ENCODE measurements at regions not wholly inside any gene's neighbourhood (a gene's known extent, or its start where the extent isn't known, plus 50 kb on each side); places are given as distances from the start of the nearest gene placed in this dataset.

- TF ChIP-seq, protein P1, sequence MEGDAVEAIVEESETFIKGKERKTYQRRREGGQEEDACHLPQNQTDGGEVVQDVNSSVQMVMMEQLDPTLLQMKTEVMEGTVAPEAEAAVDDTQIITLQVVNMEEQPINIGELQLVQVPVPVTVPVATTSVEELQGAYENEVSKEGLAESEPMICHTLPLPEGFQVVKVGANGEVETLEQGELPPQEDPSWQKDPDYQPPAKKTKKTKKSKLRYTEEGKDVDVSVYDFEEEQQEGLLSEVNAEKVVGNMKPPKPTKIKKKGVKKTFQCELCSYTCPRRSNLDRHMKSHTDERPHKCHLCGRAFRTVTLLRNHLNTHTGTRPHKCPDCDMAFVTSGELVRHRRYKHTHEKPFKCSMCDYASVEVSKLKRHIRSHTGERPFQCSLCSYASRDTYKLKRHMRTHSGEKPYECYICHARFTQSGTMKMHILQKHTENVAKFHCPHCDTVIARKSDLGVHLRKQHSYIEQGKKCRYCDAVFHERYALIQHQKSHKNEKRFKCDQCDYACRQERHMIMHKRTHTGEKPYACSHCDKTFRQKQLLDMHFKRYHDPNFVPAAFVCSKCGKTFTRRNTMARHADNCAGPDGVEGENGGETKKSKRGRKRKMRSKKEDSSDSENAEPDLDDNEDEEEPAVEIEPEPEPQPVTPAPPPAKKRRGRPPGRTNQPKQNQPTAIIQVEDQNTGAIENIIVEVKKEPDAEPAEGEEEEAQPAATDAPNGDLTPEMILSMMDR (IDR thresholded peaks at IDR 0.05): no peak
- no peak for TF ChIP-seq POLR2A (IDR thresholded peaks at IDR 0.05)
- WGBS, 2 donors: 62 to 63% methylated on average over 26 to 30 of the region's 31 CpGs
- intact Hi-C loops (cut with DNase I; ENCODE audit: low total_unique reads): no loop called here
- no peak for DNase-seq (ENCODE audit: low spot score in 2 of 2)
- no peak overlapping the region for H3K4me3 ChIP-seq (ENCODE audit: low read depth, poor library complexity, severe bottlenecking)
Observed at GRCh38 chr4:3702561-3703221, 63.5 kb upstream of the ADRA2C start.

DNA sequence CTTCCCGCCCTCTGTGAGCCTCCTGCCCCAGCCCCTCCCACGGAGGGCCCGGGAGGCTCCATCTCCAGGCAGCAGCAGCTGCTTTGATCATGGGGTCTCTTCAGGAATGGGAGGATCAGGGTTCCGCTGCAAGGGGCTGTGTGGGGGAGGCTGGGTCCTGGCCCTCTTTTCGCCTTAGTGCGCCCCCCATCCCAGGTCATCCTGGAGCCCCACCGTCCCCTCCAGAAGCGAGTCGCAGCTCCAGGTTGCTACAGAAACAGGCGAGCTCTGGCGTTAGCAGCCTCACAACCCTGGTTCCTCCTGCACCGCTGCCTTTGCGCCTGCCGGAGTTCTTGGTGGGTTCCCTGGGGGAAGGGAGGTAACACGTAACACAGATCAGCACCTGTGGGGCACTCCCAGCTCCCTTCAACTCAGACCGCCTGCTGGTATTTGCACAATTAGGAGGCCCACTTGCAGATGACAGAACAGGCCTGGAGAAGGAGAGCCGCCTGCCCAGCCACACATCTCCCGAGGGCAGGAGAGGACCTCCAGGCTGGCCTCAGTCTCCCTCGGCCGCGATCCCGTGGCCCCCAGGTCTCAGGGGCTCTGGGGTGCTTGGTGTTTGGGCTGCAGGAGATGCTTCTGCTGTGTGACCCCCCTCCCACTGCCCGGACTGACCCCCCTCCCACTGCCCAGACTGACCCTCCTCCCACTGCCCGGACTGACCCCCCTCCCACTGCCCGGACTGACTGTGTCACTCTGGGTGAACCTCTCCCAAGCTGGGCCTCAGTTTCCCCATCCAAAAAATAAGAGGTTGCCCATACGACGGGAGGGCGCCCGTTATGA is 64.2 kb upstream of the ADRA2C start:
- intact Hi-C loops (cut with DNase I; ENCODE audit: low total_unique reads): no loop called here
- H3K4me3 ChIP-seq (ENCODE audit: low read depth, poor library complexity, severe bottlenecking): no peak overlapping the region
- DNase-seq (ENCODE audit: low spot score in 2 of 2): no peak
- no peak for TF ChIP-seq POLR2A (IDR thresholded peaks at IDR 0.05)
- TF ChIP-seq, protein P1 (IDR thresholded peaks at IDR 0.05): no peak
- 41 to 44% methylated on average over 21 to 28 of the region's 29 CpGs for WGBS, 2 donors

DNA sequence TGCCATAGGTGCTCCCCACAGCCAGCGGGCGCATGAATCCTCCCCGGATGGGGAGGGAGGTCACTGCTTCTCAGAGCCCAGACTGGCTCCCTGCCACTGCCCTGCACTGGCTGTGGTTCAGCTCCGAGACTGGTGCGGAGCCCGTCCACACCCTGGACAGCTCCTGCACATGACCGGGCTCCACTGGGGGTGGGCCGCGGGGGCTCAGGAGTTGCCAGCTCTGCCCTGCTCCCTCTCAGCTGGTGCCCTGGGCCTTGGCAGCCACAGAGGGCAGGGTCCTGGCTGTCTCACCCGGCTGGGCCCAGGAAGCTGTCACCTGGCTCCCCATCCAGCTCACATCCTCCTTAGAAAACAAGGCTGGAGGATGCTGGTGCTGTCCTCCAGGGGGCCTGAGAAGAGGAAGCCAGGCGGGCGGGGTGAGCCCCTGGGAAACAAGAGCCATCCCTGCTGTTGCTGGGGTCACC is 64.9 kb upstream of the ADRA2C start:
- intact Hi-C loops (cut with DNase I; ENCODE audit: low total_unique reads): no loop called here
- no peak for DNase-seq (ENCODE audit: low spot score in 2 of 2)
- H3K4me3 ChIP-seq (ENCODE audit: low read depth, poor library complexity, severe bottlenecking): no peak overlapping the region
- TF ChIP-seq, protein P1 (IDR thresholded peaks at IDR 0.05): no peak
- TF ChIP-seq POLR2A (IDR thresholded peaks at IDR 0.05): no peak
- 43 to 61% methylated on average over 9 to 11 of the region's 12 CpGs for whole genome bisulfite sequencing, 2 donors

DNA sequence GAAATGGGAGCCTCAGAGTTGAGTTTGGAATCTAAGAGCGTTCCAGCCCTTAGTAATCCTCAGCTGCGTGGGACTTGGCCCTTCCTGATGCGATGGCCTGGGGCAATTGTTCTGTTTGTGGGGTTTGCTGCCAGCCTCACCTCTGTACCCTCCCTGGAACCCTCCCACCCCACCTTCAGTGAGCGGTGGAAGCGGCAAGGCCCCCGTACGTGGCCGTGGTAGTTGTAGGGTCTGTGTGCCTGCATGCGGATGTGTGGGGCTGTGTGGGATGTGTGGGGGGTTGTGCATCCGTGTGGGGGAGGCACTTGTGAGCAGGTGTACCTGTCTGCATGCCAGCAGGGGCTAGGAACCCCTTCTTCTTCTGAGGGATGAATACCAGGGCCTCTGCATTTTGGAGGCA is 65.4 kb upstream of the ADRA2C start:
- intact Hi-C loops (cut with DNase I; ENCODE audit: low total_unique reads): no loop called here
- no peak overlapping the region for H3K4me3 ChIP-seq (ENCODE audit: low read depth, poor library complexity, severe bottlenecking)
- no peak for TF ChIP-seq POLR2A (IDR thresholded peaks at IDR 0.05)
- TF ChIP-seq, protein P1 (IDR thresholded peaks at IDR 0.05): no peak
- DNase-seq (ENCODE audit: low spot score in 2 of 2): no peak
- WGBS, 2 donors: 52 to 66% methylated on average over 10 of the region's 10 CpGs

DNA sequence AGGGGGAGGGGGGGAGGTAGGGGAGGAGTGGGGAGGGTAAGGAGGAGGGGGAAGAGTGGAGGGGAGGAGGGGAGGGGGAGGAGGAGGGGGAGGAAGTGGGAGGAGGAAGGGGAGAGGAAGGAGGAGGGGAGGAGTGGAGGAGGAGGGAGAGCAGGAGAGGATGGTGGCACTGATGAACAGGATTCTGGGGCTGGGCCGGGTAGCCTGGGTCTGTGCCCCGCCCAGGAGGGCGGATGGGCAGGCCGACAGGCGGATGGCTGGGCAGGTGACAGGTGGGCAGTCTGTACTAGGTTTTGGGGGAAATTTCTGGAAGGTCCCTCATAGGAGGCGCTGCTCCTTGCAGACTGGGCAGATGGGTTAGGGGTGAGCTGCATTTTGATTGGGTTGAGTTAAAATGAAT is 66.0 kb upstream of the ADRA2C start:
- 55 to 64% methylated on average over 6 of the region's 6 CpGs for WGBS, 2 donors
- TF ChIP-seq, protein P1 (IDR thresholded peaks at IDR 0.05): no peak
- no peak for TF ChIP-seq POLR2A (IDR thresholded peaks at IDR 0.05)
- DNase-seq (ENCODE audit: low spot score in 2 of 2): no peak

More for the DNA sequence above, 66.0 kb upstream of the ADRA2C start:
- intact Hi-C loops (cut with DNase I; ENCODE audit: low total_unique reads): no loop called here
- no peak overlapping the region for H3K4me3 ChIP-seq (ENCODE audit: low read depth, poor library complexity, severe bottlenecking)

All from lower leg skin (tissue), 4 donors.